PC-3 (cell line): ENCODE measurements at regions not wholly inside any gene's neighbourhood (a gene's known extent, or its start where the extent isn't known, plus 50 kb on each side); places are given as distances from the start of the nearest gene placed in this dataset.

Experiments used
- ATAC-seq: fragments of 200-7000 bp; cut with Tn5 transposase; 2 replicates; pipeline ENCODE4 v1.9.1; 2020; ENCODE audit warnings: mild to moderate bottlenecking, moderate library complexity
- BruUV-seq: library from RNA; stranded (reverse); fragments of 400-500 nt; replicated peaks from 2 replicates; lab custom pipeline; 2021; lab: Mats Ljungman, UMichigan
- CTCF ChIA-PET: fragments of 300-600 bp; sonication (Branson Sonifier 250); formaldehyde crosslinking; loops from one replicate; lab custom pipeline; 2022; ENCODE audit warnings: antibody characterized with exemption; lab: Charles Lee
- POLR2A ChIA-PET: fragments of 300-600 bp; sonication (Branson Sonifier 250); formaldehyde crosslinking; loops from one replicate; lab custom pipeline; 2022; ENCODE audit warnings: antibody characterized with exemption; ENCODE audit not compliant: unreplicated experiment; lab: Charles Lee
- DNase-seq: peaks from one replicate; pipeline ENCODE4 v3.0.0-alpha.2; 2015
- H2AFZ ChIP-seq: fragments of 300-600 bp; sonication (generic); 2 replicates; pipeline ENCODE4 v1.6.0; 2016; ENCODE audit warnings: antibody characterized with exemption, low read length
- H3F3A ChIP-seq: fragments of 300-600 bp; sonication (generic); one replicate; pipeline ENCODE4 v1.6.0; 2017; ENCODE audit warnings: antibody characterized with exemption, low read length, control low read depth, mild to moderate bottlenecking; ENCODE audit not compliant: unreplicated experiment
- H3K27ac ChIP-seq: fragments of 300-600 bp; sonication (generic); 2 replicates; pipeline ENCODE4 v1.5.1; 2016; ENCODE audit warnings: mild to moderate bottlenecking, low read length
- H3K27me3 ChIP-seq: fragments of 300-600 bp; sonication (generic); 2 replicates; pipeline ENCODE4 v1.6.1; 2016; ENCODE audit warnings: low read length, mixed read lengths
- H3K36me3 ChIP-seq: fragments of 300-600 bp; sonication (generic); 2 replicates; pipeline ENCODE4 v1.6.1; 2016; ENCODE audit warnings: low read depth, mixed run types, low read length, mixed read lengths
- H3K4me1 ChIP-seq: fragments of 300-600 bp; sonication (generic); 2 replicates; pipeline ENCODE4 v1.5.1; 2016; ENCODE audit warnings: low read length; ENCODE audit not compliant: insufficient read depth
- H3K4me2 ChIP-seq: fragments of 300-600 bp; sonication (generic); 2 replicates; pipeline ENCODE4 v1.6.0; 2016; ENCODE audit warnings: low read length
- H3K4me3 ChIP-seq: fragments of 300-600 bp; sonication (generic); 2 replicates; pipeline ENCODE4 v1.5.1; 2016; ENCODE audit warnings: mild to moderate bottlenecking, low read length, mixed read lengths
- H3K79me2 ChIP-seq: fragments of 300-600 bp; sonication (generic); 2 replicates; pipeline ENCODE4 v1.6.1; 2017; ENCODE audit warnings: low read length, mixed read lengths
- H3K9ac ChIP-seq: fragments of 300-600 bp; sonication (generic); 2 replicates; pipeline ENCODE4 v1.6.0; 2016; ENCODE audit warnings: mild to moderate bottlenecking, low read length
- H3K9me2 ChIP-seq: fragments of 300-600 bp; sonication (generic); replicated peaks from 2 replicates; pipeline ENCODE4 v1.6.1; 2016; ENCODE audit warnings: mixed run types, low read length, mixed read lengths
- H3K9me3 ChIP-seq: fragments of 300-600 bp; sonication (generic); 2 replicates; pipeline ENCODE4 v1.6.1; 2016; ENCODE audit warnings: low read length, mixed read lengths
- H4K20me1 ChIP-seq: fragments of 300-600 bp; sonication (generic); 2 replicates; pipeline ENCODE4 v1.6.1; 2016; ENCODE audit warnings: low read length, mixed read lengths
- EZH2 ChIP-seq: fragments of 300-600 bp; sonication (generic); IDR thresholded peaks from one replicate; pipeline ENCODE4 v1.6.1; 2017; ENCODE audit warnings: antibody characterized with exemption, mild to moderate bottlenecking, low read length; ENCODE audit not compliant: unreplicated experiment
- EZH2phosphoT487 ChIP-seq: fragments of 300-600 bp; sonication (generic); IDR thresholded peaks from 2 replicates; pipeline ENCODE4 v1.6.1; 2018; ENCODE audit warnings: mild to moderate bottlenecking, antibody characterized with exemption, low read length, borderline replicate concordance
- intact Hi-C: fragments of 100-400 bp; cut with micrococcal nuclease; formaldehyde crosslinking; loops from 2 replicates; pipeline ENCODE4 v1.9.0; 2023
- TF ChIP-seq, protein P1 (sequence below): fragments of 300-600 bp; sonication (generic); conservative IDR thresholded peaks from 2 replicates; pipeline ENCODE4 v1.5.1; 2017; ENCODE audit warnings: antibody characterized with exemption, low read depth, mild to moderate bottlenecking, low read length

DNA sequence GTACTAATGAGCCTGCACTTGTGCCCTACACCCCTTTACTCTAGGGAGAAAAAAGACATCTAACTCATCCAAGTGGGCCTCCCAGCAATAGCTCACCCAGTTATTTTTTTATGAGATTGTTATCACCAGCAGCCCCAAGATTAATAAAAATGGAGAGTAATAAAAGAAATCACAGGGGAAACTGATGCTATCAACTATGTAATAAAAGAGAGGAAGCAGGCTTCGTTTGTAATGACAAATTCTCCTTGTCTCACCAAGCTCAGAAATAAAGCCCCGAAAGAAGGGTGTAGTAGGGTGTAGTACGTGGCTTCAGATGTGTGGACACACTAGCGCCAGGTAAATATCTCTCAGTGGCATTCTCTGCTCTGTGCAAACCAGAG, 204.9 kb downstream of the USP12 start:
- BruUV-seq: no TSS peak
- H2AFZ ChIP-seq: no peak overlapping the region
- H3K4me2 ChIP-seq: no peak overlapping the region
- H3K79me2 ChIP-seq: no peaks in the 10 kb centered on the region
- intact Hi-C loops: no loop called here
- no peak for DNase-seq
- H3K9me2 ChIP-seq: no peaks in the 10 kb centered on the region
- H3K9me3 ChIP-seq: no peaks in the 10 kb centered on the region
- no peak for ATAC-seq
- H3K4me1 ChIP-seq: no peaks in the 10 kb centered on the region
- H3K9ac ChIP-seq: no peak overlapping the region
- no peaks in the 10 kb centered on the region for H3F3A ChIP-seq
- H4K20me1 ChIP-seq: no peaks in the 10 kb centered on the region
- ChIA-PET CTCF (no interaction called here), POLR2A (no interaction called here)
- no peak overlapping the region for H3K27ac ChIP-seq
- TF ChIP-seq EZH2phosphoT487 (no peak), EZH2 (no peak)
- TF ChIP-seq, protein P1, sequence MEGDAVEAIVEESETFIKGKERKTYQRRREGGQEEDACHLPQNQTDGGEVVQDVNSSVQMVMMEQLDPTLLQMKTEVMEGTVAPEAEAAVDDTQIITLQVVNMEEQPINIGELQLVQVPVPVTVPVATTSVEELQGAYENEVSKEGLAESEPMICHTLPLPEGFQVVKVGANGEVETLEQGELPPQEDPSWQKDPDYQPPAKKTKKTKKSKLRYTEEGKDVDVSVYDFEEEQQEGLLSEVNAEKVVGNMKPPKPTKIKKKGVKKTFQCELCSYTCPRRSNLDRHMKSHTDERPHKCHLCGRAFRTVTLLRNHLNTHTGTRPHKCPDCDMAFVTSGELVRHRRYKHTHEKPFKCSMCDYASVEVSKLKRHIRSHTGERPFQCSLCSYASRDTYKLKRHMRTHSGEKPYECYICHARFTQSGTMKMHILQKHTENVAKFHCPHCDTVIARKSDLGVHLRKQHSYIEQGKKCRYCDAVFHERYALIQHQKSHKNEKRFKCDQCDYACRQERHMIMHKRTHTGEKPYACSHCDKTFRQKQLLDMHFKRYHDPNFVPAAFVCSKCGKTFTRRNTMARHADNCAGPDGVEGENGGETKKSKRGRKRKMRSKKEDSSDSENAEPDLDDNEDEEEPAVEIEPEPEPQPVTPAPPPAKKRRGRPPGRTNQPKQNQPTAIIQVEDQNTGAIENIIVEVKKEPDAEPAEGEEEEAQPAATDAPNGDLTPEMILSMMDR: no peak
- no peaks in the 10 kb centered on the region for H3K36me3 ChIP-seq
- H3K4me3 ChIP-seq: no peak overlapping the region
- H3K27me3 ChIP-seq: no peaks in the 10 kb centered on the region

- H3K36me3 ChIP-seq: no peaks in the 10 kb centered on the region
- intact Hi-C loops: no loop called here
- POLR2A ChIA-PET: no interaction called here
- no peaks in the 10 kb centered on the region for H3F3A ChIP-seq
- no peak overlapping the region for H3K4me3 ChIP-seq
- no peak overlapping the region for H3K9ac ChIP-seq
- no peaks in the 10 kb centered on the region for H4K20me1 ChIP-seq
- no TSS peak for BruUV-seq
- H3K9me2 ChIP-seq: no peaks in the 10 kb centered on the region
- no peaks in the 10 kb centered on the region for H3K79me2 ChIP-seq
- no peak overlapping the region for H2AFZ ChIP-seq
- ATAC-seq: no peak
- no peaks in the 10 kb centered on the region for H3K27me3 ChIP-seq
- no peak overlapping the region for H3K27ac ChIP-seq
- no peaks in the 10 kb centered on the region for H3K4me1 ChIP-seq
- H3K4me2 ChIP-seq: no peak overlapping the region
- DNase-seq: no peak
- TF ChIP-seq, protein P1: no peak
- TF ChIP-seq EZH2 (no peak), EZH2phosphoT487 (no peak)
- no peaks in the 10 kb centered on the region for H3K9me3 ChIP-seq
- CTCF ChIA-PET: no interaction called here
These were observed 205.5 kb downstream of the USP12 start for GRCh38 chr13:26965952-26966700.
